GM19239 (cell line): ENCODE measurements at regions not wholly inside any gene's neighbourhood (a gene's known extent, or its start where the extent isn't known, plus 50 kb on each side); places are given as distances from the start of the nearest gene placed in this dataset.

Experiments
- DNase-seq: peaks from one replicate; pipeline ENCODE4 v3.0.0; 2011; ENCODE audit warnings: low spot score; ENCODE audit not compliant: insufficient read length
- FAIRE-seq: peaks from 2 replicates; lab custom pipeline; 2011; peaks lifted over from hg19 to GRCh38; lab: Jason Lieb, UNC

GRCh38 chr17:33469421-33469820 lies 176.3 kb upstream of the ASIC2 start:
- DNase-seq (no peak), FAIRE-seq (no peak)

- FAIRE-seq, result no peak
- DNase-seq, result no peak
Measured at GRCh38 chr17:33469911-33470310, 176.8 kb upstream of the ASIC2 start.

- FAIRE-seq (no peak), DNase-seq (no peak)
Measured at GRCh38 chr17:33473061-33473460, 180.0 kb upstream of the ASIC2 start.

GRCh38 chr17:33474789-33475188 lies 181.7 kb upstream of the ASIC2 start:
- FAIRE-seq, result no peak
- DNase-seq, result no peak

- FAIRE-seq (no peak), DNase-seq (no peak)
Measured at GRCh38 chr17:33475594-33475993, 182.5 kb upstream of the ASIC2 start.

DNA sequence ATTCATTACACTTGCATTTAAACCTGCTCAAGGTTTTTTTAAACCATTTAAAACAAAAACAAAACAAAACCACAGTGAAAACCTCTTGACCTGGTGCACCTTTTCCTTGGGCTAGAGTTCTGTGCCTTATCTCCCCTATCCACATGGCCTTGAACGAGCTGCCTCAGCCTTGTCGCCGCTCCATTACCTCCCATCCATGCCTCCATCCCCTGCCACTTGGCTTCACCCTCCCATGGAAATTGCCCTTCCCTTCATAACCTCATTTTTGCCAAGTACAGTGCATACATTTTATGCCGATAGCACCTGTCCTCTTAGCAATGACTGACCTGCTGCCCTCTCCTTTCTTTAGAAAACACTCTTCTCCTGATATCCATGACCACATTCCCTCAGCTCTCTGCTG lies 188.6 kb upstream of the ASIC2 start:
- no peak for FAIRE-seq

GRCh38 chr17:33482636-33483035 lies 189.5 kb upstream of the ASIC2 start:
- DNase-seq (no peak), FAIRE-seq (no peak)

More for the DNA sequence above, 188.6 kb upstream of the ASIC2 start:
- DNase-seq, result no peak

GRCh38 chr17:33484559-33484958 lies 191.5 kb upstream of the ASIC2 start:
- no peak for FAIRE-seq
- no peak for DNase-seq

DNA sequence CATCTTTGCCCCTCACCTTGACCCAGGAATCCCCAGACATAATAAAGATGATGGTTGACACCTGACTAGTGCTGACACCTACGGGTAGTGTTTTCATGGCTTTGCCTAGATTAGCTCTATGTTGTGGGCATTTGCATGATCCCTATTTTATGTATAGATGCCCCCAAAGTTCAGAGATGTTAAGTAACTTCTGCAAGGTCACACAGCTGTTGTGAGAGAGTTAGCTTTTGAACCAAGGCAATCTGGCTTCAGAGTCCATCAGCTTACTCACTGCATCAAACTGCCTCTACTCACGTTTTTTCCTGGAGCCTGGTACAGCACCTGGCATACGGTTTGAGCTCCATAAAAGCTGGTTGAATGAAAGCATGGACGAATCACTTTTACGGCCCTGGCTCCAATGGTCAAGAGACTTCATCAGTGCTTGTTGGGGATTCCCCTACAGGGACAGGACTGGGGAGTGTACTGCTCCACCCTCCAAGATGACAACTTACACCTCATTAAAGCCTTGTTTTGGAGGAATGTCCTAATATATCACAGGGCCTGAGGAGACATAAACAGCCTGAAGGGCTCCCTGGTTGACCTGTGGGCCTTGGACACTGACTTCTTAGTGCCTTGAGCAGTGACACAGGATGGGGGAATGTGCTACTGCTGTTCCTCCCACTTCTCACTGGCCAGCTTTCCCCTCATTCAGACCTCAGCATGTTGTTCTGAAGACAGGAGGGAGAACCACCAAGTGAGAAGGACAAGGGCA lies 193.2 kb upstream of the ASIC2 start:
- no peak for FAIRE-seq
- DNase-seq, result no peak

DNA sequence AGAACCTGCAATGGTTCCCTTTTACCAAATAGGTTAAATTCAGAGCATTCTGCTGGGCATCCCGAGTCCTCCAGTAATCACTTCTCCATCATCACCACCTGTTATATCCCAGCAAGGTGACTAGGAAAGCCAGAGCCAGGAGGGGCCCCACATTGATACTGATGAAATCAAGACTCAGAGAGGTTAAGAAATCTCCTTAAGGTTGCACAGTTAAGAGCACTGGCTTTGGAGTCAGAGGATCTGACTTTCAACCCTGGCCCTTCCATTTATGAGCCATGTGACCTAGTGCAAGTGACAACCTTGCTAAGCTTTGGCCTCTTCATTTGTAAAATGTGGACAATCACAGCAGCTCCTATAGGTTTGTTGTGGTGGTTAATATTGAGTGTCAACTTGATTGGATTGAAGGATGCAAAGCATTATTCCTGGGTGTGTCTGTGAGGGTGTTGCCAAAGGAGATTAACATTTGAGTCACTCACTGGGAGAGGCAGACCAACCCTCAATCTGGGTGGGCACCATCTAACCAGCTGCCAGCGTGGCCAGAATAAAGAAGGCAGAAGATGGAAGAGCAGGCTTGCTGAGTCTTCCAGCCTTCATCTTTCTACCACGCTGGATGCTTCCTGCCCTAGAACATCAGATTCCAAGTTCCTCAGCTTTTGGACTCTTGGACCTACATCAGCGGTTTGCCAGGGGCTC lies 194.2 kb upstream of the ASIC2 start:
- no peak for FAIRE-seq

DNA sequence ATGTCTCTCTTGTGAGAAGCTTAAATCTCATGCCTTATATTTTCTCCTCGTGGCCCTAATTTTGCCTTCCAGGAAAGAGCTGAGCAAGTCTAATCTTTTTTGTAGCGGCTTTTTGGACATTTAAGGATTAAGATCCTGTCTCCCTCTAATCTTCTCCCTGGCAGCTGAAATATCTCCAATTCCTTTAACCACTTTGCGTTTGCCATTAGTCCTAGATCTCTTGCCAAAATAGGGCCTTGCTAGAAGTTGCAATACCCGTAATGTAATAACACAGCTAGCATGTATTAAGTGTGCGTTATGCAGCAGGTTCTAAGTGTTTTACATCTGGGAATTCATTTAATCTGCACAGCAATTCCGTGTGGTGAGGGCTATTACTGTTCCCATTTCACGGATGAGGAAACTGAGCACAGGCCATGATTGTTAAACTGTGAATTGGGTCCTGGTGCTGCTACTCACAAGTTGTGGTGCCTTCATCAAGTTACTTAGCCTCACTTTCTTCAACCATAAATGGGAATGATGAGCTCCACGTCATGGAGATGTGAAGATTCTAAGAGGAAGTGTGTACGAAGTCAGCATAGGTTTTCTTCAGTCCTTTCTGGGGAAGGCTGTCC lies 198.9 kb upstream of the ASIC2 start:
- FAIRE-seq (no peak), DNase-seq (no peak)

More for the DNA sequence above, 194.2 kb upstream of the ASIC2 start:
- DNase-seq, result no peak

- DNase-seq (no peak), FAIRE-seq (no peak)
Measured at GRCh38 chr17:33492731-33493265, 199.7 kb upstream of the ASIC2 start.

- FAIRE-seq, result no peak
- no peak for DNase-seq
Measured at GRCh38 chr17:33493566-33493965, 200.5 kb upstream of the ASIC2 start.

- FAIRE-seq (no peak), DNase-seq (no peak)
Measured at GRCh38 chr17:33494151-33494550, 201.1 kb upstream of the ASIC2 start.

DNA sequence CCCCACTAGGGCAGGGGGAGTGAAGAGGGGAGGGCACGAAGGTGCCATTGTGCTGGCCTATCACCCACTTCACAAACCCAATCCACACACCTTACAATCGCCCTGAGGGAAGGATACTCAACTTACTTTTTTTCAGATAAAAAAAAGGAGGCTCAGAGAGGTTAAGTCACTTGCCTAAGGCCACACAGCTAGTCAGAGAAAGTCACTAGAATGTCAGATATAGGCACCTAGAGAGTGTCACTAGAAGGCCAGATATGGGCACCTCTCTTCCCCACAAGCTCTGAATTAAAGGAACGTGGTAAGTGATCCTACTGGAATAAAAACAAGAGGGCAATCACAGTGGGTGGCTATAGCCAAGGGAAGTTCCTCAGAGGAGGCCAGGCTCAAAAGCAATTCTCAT lies 204.5 kb upstream of the ASIC2 start:
- no peak for DNase-seq
- no peak for FAIRE-seq

GRCh38 chr17:33498069-33498468 lies 205.0 kb upstream of the ASIC2 start:
- DNase-seq (no peak), FAIRE-seq (no peak)

GRCh38 chr17:33499040-33499439 lies 205.9 kb upstream of the ASIC2 start:
- DNase-seq (no peak), FAIRE-seq (no peak)

DNA sequence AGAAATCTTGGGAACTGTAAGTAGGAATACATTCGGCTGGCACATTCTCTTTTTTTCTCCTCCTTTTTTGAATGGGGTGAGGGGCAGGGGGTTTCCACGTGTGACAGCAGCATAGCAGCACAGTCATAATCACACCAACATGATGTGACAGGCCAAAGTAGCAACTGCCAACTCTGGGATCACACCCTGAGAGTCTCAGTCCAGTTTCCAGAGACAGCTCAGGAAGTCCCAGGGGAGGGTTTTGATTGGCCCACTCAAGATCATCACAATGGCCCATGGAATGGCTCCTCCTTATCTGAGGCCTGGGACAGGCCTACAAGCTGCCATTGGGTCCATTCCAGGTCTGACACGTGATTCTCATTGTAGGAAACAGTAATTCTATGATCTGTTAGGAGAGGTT lies 207.1 kb upstream of the ASIC2 start:
- DNase-seq, result no peak
- no peak for FAIRE-seq

- DNase-seq (no peak), FAIRE-seq (no peak)
Measured at GRCh38 chr17:33501185-33501584, 208.1 kb upstream of the ASIC2 start.

- no peak for DNase-seq
- FAIRE-seq, result no peak
Measured at GRCh38 chr17:33504571-33504970, 211.5 kb upstream of the ASIC2 start.
